ENCODE measurements at regions not wholly inside any gene's neighbourhood (a gene's known extent, or its start where the extent isn't known, plus 50 kb on each side); places are given as distances from the start of the nearest gene placed in this dataset.

GRCh38 chr9:134556531-134557068, 85.0 kb upstream of the COL5A1 start:
- in situ Hi-C loops (cut with HindIII; ENCODE audit: low pct_ligation_motif_present, low sequenced_read_pairs) = loop anchor here (25.0 kb wide), 1 partner anchor 94 kb away; no protein-coding TSS in a partner anchor
- no peak for DNase-seq

DNA sequence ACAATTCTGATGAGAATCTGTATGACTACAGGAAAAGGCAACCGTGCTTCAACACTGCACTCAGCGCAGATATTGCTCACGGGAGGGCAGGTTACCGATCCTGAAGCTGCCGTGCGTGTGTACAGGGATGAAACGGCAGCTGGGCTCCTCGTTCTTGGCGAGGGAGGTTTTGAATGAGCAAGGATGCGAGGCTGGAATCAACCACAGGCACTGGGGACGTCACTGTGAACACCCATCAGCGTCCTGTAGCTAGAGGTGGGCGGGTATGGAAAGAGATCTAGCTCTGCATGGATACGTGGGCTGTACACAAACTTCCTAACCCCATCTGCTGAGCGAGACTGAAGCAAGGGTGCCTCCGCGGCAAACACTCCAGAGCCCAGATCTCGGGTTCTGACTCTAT, 84.3 kb upstream of the COL5A1 start:
- in situ Hi-C loops (cut with HindIII; ENCODE audit: low pct_ligation_motif_present, low sequenced_read_pairs) = loop anchor here (25.0 kb wide), 1 partner anchor 95 kb away; no protein-coding TSS in a partner anchor
- Histone ChIP-seq H3K4me3 (ENCODE audit: low read depth, low read length) (no peak overlapping the region), H3K27ac (no peak overlapping the region), H3K36me3 (replicated peaks) (no peaks in the 10 kb centered on the region), H3K27me3 (replicated peaks) (no peaks in the 10 kb centered on the region)
- TF ChIP-seq, protein P1, sequence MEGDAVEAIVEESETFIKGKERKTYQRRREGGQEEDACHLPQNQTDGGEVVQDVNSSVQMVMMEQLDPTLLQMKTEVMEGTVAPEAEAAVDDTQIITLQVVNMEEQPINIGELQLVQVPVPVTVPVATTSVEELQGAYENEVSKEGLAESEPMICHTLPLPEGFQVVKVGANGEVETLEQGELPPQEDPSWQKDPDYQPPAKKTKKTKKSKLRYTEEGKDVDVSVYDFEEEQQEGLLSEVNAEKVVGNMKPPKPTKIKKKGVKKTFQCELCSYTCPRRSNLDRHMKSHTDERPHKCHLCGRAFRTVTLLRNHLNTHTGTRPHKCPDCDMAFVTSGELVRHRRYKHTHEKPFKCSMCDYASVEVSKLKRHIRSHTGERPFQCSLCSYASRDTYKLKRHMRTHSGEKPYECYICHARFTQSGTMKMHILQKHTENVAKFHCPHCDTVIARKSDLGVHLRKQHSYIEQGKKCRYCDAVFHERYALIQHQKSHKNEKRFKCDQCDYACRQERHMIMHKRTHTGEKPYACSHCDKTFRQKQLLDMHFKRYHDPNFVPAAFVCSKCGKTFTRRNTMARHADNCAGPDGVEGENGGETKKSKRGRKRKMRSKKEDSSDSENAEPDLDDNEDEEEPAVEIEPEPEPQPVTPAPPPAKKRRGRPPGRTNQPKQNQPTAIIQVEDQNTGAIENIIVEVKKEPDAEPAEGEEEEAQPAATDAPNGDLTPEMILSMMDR (IDR thresholded peaks at IDR 0.05; ENCODE audit: low read depth, low read length, missing control alignments) = no peak
- DNase-seq = no peak

More at GRCh38 chr9:134556531-134557068, 85.0 kb upstream of the COL5A1 start:
- TF ChIP-seq, protein P1 (IDR thresholded peaks at IDR 0.05; ENCODE audit: low read depth, low read length, missing control alignments) = no peak
- Histone ChIP-seq H3K36me3 (replicated peaks) (no peaks in the 10 kb centered on the region), H3K27me3 (replicated peaks) (no peaks in the 10 kb centered on the region), H3K27ac (no peak overlapping the region), H3K4me3 (ENCODE audit: low read depth, low read length) (no peak overlapping the region)

GRCh38 chr9:134558124-134558905, 83.3 kb upstream of the COL5A1 start:
- H3K27me3 ChIP-seq (replicated peaks) = no peaks in the 10 kb centered on the region
- no peak overlapping the region for H3K4me3 ChIP-seq (ENCODE audit: low read depth, low read length)
- DNase-seq = no peak
- in situ Hi-C loops (cut with HindIII; ENCODE audit: low pct_ligation_motif_present, low sequenced_read_pairs) = loop anchor here (25.0 kb wide), 1 partner anchor 96 kb away; no protein-coding TSS in a partner anchor
- TF ChIP-seq, protein P1 (IDR thresholded peaks at IDR 0.05; ENCODE audit: low read depth, low read length, missing control alignments) = peak; percentile 10
- no peak overlapping the region for H3K27ac ChIP-seq
- no peaks in the 10 kb centered on the region for H3K36me3 ChIP-seq (replicated peaks)

GRCh38 chr9:134559013-134559412, 82.6 kb upstream of the COL5A1 start:
- Histone ChIP-seq H3K27me3 (replicated peaks) (no peaks in the 10 kb centered on the region), H3K4me3 (ENCODE audit: low read depth, low read length) (no peak overlapping the region), H3K36me3 (replicated peaks) (no peaks in the 10 kb centered on the region), H3K27ac (no peak overlapping the region)
- TF ChIP-seq, protein P1 (IDR thresholded peaks at IDR 0.05; ENCODE audit: low read depth, low read length, missing control alignments) = no peak
- no peak for DNase-seq
- in situ Hi-C loops (cut with HindIII; ENCODE audit: low pct_ligation_motif_present, low sequenced_read_pairs) = loop anchor here (25.0 kb wide), 1 partner anchor 97 kb away; no protein-coding TSS in a partner anchor

DNA sequence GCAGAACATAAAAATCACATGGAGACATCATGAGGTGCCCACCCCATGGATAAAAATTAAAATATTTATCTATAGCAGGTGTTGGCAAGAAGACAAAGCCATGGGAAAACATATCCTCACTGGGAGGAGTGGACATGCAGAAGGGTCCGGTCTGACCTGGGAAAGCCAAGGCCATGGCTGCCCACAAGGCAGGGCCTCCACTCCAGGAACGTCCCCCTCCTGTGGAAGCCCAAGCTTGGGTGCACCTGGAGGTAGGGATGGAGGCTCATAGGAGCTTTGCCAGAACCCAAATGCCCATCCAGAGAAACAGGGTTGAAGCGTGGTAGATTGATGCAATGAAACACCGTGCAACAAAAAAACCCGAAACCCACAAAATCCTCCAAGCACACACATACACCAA, 81.4 kb upstream of the COL5A1 start:
- no peak overlapping the region for H3K27ac ChIP-seq
- DNase-seq = no peak
- in situ Hi-C loops (cut with HindIII; ENCODE audit: low pct_ligation_motif_present, low sequenced_read_pairs) = loop anchor here (10.0 to 25.0 kb wide), 2 partner anchors 75 to 98 kb away; no protein-coding TSS in a partner anchor
- no peaks in the 10 kb centered on the region for H3K27me3 ChIP-seq (replicated peaks)
- no peaks in the 10 kb centered on the region for H3K36me3 ChIP-seq (replicated peaks)
- no peak overlapping the region for H3K4me3 ChIP-seq (ENCODE audit: low read depth, low read length)
- TF ChIP-seq, protein P1 (IDR thresholded peaks at IDR 0.05; ENCODE audit: low read depth, low read length, missing control alignments) = no peak

Measured in brain microvascular endothelial cell (primary cell).